ENCODE measurements at regions not wholly inside any gene's neighbourhood (a gene's known extent, or its start where the extent isn't known, plus 50 kb on each side); places are given as distances from the start of the nearest gene placed in this dataset.
"Not testable (repeated sequence)": the region's sequence is repeated elsewhere in the genome, so short reads cannot be mapped to it uniquely, and the experiment has no call there.

DNA sequence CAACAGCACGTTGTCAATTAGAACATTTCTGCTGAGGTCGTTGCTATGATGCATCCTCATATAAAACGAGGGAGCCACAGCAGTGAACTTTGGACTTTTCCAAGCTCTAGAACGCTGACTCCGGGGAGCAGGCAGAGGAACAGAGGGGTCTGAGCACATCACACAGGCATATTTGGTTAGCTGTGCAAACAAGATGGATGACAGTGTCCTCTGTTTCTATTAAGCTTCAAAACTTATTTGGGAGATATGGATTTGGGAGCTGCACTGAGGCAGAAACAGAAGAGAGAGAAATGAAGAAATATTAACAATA lies 278.0 kb upstream of the TBL1XR1 start:
- no peak for DNase-seq (ENCODE audit: low read depth in 2 of 2)

DNA sequence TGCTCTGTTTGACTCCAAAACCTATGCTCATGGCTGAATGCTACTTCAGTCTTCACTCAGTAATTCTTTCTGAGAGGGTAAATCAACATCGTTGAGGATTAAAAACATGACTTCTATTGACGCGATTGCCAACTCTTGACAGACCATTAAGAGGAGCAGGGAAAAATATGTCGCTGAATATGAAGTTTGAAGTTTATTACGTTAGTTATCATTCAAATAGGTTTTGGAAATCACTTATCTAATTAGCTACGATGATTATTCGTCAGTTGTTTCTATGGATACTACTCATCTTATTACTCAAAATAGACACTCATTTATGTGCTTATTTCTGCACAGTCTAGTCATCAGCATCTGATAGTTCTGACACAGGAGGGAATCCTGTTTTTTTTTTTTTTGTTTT lies 279.2 kb upstream of the TBL1XR1 start:
- DNase-seq (ENCODE audit: low read depth in 2 of 2), result no peak

DNA sequence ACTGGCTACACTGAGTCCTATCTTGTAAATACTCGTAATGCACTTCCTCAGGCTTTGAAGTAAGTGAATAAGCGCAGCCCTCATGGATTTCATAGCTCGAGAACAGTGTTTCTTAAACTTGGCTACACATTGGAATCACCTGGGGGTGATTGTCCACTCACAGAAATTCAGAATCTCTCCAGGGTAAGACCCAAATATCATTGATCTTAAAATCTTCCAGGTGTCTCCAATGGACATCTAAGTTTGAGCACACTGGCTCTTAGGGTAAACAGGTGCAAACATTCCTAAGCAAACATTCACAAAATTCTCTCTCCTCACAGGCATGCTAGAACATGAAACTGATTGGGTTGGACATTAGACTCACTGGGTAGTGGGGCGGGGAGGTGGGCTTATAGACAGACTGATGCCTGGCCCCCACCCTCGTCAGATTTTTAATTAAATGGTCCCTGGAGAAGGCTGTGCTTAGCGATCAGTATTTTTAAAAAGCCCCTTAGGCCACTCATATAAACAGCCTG lies 279.7 kb upstream of the TBL1XR1 start:
- DNase-seq (ENCODE audit: low read depth in 2 of 2), result no peak

DNA sequence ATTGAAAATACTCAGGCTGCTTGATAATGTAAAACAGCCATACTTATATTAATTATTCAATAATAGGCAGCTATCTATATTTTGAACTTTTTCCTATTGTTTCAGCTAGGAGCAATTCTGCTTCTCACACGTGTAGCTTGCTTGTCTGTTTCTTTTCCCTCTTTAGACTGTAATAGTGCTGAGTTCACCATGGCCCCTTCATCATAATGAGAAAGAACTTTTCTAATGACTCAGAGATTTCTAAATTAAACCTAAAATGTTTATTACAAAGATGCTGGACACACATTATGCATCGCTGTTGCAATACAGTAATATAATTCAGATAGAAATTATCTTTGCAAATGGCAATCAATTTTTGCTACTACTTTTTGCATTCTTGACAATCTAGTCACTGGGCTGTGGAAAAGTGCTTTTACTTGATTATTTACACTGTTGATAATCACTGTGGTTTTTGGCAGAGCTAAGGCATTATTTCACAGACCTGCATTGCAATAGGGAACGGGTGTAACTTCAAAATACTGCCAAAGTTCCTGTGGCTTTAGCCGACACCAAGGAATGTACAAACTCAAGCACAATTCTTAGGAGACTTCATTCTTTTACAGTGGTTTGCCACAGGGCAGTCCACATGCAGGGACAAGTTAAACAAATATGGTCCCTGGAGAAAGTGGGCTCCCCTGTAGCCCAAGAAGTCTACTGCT lies 281.0 kb upstream of the TBL1XR1 start:
- no peak for DNase-seq (ENCODE audit: low read depth in 2 of 2)

DNA sequence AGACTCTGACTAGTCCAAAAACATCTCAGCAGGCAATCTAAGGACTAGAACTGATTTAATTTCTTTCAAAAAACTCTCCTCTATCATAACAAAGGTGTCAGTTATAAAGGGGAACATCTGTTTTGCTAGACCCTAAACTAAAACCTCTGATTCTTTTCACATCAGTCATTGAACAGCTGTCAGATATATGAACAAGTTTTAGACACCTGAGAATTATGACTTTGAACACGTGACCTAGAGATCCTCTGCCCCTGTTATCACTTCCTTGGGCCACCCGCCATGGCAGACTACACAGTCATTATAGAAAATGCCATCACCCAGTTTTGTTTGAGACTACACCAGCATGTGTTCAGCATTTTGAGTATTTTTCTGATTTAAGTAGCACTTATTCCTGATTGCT lies 282.3 kb upstream of the TBL1XR1 start:
- no peak for DNase-seq (ENCODE audit: low read depth in 2 of 2)

DNA sequence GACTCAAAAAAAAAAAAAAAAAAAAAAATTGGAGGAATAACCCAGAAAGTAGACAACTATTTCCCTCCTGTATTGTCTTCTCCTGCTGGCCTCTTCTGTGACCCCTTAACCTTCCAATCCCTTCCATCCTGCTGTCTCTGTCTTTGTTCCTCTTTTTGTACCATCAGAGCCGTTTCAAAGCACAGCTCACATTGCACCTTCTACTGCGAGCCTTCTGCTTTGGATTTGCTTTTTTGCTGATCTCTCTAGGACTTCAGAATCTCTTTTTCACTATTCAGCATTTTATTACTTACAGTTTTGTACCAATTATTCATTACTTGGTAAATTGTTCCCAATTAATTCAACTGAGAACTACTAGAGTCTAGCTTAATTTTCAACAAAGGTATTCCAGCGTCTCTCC lies 284.0 kb upstream of the TBL1XR1 start:
- DNase-seq (ENCODE audit: low read depth in 2 of 2), result no peak

DNA sequence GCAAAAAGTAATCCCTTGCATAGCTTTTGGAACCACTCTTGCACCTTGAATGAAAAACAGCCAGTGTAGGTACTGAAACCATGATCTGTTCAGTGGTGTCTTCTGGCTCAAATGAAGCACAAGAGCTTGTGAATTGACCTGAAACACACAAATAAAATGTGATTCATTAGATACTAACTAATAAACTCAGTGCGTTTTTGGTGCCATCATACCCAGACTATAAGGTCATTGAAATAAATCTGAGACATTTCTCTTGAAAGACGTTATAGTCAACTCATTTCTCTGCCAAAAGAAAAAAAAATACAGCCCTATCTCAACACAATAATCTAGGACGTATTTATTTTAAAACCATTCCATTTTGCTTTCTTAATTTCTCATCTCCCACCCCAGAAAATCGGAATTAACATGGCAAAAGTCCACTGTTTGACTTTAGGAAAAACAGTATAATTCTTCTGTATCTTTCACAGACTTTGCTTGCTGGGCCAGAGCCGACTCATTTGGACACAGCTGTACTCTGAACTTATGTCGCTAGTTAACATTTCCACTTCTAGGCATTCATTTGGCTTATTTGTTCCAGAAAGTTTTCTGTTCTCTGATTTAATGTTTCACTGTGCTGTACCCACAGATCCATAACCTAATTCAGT lies 284.9 kb upstream of the TBL1XR1 start:
- no peak for DNase-seq (ENCODE audit: low read depth in 2 of 2)

DNA sequence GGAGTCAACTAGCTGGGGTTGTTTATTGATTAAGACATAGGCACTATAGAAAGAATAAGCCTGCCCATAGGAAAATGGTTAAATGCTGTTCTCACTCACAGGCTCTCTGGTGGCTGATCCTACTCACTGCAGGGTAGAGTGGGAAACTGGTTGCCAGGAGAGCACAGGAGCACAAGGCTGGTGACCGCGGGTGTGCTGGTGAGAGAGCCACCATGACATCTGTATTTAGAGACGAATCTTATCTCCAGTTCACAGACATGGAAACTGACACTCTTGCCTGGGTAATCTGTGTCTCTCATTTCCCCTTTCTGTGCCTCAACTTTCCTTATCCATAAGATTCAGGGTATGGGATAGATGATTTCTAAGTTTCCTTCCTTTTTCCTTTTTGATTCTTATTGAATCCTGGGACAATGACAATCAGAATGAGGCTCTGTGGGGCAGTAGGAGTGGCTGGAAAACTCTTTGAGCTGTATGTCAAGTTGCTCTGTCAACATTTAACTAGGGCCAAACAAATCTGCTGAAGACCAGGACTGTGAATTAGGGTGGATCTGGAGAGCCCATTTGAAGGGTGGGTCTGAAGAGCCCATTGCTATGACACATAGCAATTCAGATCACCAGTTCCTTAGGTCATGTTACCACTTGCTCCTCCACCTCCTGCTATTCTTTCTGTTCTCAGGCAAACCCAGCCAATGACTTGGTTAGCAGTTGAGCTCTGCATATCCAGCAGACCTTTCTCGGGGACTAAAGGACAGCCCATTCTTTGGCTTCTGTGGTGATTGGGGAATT lies 286.1 kb upstream of the TBL1XR1 start:
- no peak for DNase-seq (ENCODE audit: low read depth in 2 of 2)

DNA sequence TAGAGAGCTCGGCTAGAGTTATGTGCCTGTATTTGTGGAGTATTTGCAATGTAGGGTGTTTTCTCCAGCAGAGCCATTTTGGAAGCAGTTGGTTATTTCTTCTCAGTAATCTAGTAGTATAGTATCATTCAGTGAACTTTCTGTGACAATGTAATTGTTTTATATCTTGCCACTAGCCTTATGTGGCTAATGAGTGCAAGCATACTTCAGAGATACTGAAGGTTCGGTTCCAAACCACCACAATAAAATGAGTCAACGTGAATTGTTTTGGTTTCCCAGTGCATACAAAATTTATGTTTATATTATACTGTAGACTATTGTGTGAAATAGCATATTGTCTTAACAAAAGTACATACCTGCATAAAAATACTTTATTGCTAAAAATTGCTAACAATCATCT lies 286.9 kb upstream of the TBL1XR1 start:
- no peak for DNase-seq (ENCODE audit: low read depth in 2 of 2)

DNA sequence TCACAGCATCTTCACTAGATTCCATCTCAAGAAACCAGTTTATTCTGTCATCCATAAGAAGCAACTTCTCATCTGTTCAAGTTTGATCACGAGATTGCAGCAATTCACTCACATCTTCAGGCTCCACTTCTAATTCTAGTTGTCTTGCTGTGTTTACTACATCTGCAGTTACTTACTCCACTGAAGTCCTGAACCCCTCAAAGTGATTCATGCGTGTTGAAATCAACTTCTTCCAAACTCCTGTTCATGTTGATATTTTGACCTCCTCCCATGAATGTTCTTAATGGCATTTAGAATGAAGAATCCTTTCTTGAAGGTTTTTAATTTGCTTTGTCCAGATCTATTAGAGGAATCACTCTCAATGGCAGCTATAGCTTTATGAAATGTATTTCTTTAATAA lies 287.6 kb upstream of the TBL1XR1 start:
- DNase-seq (ENCODE audit: low read depth in 2 of 2), result no peak

DNA sequence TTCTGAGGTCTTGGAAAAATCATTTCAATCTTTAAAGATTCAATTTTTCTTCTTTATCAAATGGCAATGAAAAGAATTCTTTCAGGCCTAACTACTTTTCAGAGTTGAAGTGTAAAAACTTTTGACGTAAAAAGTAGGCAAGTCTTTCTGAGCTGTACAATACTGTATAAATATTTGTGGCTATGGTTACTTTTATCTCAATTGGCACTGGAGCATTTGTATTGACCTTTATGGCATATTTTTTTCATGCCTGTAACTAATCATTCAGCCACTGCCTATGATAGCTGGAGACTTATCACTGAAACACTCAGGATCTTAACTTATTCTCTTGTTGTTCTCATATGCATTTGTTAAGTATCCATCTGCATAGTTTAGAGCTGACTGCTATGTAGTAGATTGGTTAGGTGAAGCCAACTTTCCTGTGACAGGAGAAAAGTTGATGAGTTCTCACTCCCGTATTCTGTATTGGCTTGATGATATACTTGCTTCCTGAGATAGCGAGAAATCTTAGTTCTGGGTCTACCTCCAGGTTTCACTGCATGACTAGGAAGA lies 290.4 kb upstream of the TBL1XR1 start:
- no peak for DNase-seq (ENCODE audit: low read depth in 2 of 2)

DNA sequence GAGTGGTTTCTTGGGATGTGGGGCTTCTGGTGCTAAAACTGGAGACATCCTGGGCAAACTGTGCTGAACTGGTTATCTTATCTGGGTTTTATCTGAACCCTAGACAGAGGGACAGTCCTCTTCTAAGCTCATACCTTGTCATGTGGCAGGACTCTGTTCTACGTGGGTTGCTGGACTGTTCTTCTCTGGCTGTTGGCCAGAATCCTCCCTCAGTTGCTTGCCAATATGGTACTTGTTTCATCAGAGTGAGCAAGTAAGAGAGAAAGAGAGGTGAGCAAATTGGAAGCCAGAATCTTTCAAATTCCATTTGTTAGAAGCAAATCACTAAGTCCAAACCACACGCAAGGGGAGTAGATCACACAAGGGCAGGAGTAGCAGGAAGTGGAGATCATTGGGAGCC lies 291.5 kb upstream of the TBL1XR1 start:
- DNase-seq (ENCODE audit: low read depth in 2 of 2), result no peak

DNA sequence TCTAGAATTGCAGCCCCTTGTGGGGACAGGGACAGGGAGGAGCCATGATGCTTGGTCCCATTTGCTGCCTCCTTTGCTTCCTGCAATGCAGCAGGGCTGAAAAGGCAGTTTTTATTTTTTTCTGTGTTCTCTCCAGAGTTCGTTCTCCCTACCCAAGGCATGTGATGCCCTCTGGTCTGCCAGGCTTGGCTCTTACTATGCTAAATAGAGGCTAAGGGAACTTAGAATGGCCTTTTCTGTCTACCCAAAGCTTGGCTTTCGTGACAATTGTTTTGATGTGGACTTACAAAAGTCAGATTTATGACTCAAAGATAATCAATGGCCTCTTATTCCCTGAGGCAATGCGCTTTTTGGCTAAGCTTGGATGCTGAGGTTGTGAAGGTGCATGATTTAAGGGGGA lies 293.3 kb upstream of the TBL1XR1 start:
- no peak for DNase-seq (ENCODE audit: low read depth in 2 of 2)

DNA sequence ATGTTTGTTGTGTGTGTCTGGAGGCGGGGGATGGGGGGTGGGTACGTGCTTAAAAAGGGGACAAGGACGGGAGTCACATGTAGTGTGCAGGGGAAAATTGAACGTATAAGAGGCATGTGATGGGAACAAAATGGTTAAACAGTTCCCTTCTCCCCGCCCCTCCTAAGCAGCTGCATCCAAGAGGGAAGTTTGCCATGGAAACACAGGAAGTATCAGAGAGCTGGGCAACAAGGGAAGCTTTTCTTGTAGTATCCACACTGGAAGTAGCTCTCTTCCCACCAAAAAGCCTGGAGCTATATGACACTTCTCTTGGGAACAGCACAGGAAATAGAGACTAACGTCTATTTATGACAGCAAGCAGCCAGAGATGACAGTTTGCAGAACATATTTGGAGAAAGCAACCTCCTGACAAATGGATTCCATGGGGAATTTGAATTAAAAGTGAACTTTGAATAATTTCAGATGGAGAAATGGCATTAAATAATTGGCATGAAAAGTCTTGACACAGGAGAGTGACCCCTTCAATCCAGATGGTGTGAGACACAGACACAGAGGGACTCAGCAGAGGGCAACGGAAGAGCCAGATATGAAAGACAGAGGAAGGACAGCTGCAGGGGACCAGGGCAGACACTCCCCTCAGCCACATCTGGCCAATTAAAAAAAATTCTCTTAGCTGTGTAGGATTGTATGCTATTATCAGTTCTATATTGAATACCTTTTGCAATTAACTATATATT lies 294.2 kb upstream of the TBL1XR1 start:
- DNase-seq (ENCODE audit: low read depth in 2 of 2), result no peak

DNA sequence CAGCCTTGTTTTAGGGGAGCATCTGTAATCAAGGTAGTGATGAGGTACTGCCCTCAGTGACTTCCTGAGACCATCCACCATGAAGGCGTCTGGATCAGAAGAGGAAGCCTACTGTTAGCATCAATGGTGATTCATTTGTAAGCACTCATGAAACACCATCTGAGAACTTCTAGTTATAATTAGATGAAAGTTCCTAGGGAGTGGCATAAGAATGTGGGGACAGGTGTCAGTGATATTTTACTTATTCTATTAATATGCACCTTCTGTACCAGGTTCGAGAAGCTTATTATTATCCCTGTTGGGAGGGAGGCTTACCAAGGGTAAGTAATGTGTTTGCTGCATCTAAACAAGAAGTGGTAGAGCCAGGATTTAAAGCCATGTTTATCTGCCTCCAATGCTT lies 295.8 kb upstream of the TBL1XR1 start:
- DNase-seq (ENCODE audit: low read depth in 2 of 2), result no peak

DNA sequence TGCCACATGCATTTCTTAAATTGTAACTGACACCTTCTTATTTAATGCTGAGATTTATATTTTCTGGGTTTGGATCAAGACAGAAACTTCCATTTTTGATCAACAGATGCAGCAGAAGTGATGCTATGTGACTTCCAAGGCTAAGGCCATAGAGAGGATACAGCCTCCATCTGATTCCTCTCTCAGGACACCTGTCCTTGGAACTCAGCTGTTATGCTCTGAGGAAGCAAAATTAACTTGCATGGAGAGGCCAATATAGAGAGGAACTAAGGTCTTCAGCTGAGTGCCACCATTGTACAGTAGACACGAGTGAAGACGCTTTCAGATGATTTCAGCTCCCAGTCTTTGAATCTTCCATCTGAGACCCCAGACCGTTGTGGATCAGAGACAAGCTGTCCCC lies 296.9 kb upstream of the TBL1XR1 start:
- no peak for DNase-seq (ENCODE audit: low read depth in 2 of 2)

DNA sequence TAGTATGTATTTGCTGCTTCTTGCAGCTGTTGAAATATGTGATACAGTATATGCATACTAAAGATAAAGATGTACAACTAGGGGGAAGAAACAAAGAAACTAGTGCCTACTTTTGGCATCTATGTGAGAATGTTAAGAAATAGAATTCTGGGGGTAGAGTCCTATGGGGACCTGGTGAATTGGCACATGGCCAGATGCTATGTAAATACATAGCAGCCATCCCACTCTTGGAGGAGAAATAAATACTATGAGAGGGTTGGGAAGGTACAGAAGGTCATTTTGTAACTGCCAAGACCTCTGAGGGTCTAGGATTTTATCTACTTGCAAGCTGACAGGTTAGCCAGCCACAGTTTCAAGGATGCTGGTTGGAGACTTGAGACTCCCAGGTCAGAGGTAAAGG lies 298.3 kb upstream of the TBL1XR1 start:
- no peak for DNase-seq (ENCODE audit: low read depth in 2 of 2)

DNA sequence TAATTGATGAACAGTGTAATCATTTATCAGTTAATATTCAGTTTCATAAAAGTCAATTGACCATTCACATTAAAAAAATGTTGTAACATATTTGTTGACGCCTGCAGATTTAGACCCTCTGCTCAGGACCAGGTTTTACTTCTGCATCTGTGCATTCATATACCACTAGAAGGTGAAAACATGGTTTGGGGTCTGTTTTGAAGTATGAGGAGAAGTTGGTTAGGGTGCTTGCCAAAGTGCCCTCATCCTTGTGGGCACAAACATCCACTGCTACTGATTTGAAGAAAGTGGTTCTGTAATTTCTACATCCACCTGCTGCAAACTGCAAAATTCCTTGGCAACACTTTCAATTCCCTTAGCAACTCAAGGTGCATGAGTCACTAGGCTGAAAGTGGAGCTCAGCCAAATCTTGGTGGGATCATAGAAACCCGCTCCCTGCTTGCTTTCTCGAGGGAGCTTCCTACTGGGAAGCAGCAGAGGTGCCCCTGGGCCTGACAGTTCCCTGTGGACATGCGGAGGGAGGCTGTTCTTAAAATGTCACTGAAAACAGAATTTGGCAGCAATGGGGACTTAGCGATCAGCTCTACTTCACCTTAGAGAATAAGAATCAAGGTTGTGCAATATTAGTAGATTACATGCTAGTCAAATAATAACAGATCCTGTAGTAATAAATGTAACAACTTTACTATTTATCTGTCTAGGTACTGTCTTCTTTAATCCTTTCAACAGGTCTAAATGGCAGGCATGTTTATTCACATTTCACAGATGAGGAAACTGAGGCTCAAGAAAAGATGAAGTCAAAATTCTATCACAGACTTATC lies 301.0 kb upstream of the TBL1XR1 start:
- DNase-seq (ENCODE audit: low read depth in 2 of 2), result no peak

DNA sequence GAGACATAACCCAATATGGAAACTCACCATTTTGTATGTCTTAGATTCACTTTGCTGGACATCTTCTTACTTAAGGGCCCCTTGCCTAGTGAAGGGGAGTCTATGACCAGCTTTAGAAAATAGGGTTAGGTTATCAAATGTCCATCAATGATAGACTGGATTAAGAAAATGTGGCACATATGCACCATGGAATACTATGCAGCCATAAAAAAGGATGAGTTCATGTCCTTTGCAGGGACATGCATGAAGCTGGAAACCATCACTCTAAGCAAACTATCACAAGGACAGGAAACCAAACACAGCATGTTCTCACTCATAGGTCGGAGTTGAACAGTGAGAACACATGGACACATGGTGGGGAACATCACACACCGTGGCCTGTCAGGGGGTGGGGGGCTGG lies 301.8 kb upstream of the TBL1XR1 start:
- not testable (repeated sequence) for DNase-seq (ENCODE audit: low read depth in 2 of 2)

DNA sequence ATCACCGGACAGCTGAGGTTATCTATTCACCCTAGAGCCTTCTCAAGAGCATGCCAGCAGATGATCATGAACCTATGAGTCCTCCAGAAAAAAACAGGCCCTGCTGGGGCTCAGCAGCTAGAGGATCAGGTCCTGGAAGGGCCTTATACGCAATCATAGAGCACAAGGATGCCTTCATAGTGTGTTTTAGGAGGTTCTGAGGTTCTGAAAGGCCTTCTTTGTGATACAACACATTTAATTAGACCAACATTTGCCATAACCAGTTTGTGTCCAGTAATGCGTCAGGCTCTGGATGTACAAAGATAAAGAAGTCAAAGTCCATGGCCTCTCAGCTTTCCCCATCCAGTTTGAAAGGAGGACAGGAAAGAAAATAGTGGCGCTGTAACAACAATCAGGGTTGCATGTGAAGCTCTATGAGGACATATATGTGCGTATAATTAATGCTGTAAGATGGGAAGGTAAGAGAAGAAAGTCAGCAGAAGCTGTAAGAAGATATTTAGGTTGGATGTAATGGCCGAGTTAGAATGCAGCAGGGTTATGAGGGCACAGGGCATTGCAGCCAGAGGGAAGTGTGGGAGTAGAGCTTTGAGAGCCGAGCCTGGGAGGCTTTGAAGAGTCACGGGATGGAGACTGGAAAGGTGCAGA lies 302.6 kb upstream of the TBL1XR1 start:
- DNase-seq (ENCODE audit: low read depth in 2 of 2), result no peak

All from stimulated activated CD4-positive, alpha-beta T cell treated with anti-CD3 and anti-CD28 coated beads, Interleukin-12 subunit alpha, Interleukin-12 subunit beta, amount 100 ng/mL, for 24 hours (primary cell).